Upper lobe of right lung (tissue), 1 donor: ENCODE measurements at regions not wholly inside any gene's neighbourhood (a gene's known extent, or its start where the extent isn't known, plus 50 kb on each side); places are given as distances from the start of the nearest gene placed in this dataset.

ENCODE experiments used
- ATAC-seq: fragments of 200-7000 bp; cut with Tn5 transposase; one replicate; pipeline ENCODE4 v1.9.1; 2020; ENCODE audit warnings: mild to moderate bottlenecking, moderate library complexity
- DNase-seq: peaks from one replicate; pipeline ENCODE4 v3.0.0-alpha.2; 2020
- H3K27ac ChIP-seq: fragments of 200-600 bp; one replicate; pipeline ENCODE4 v1.8.0; 2022
- H3K27me3 ChIP-seq: fragments of 200-600 bp; one replicate; pipeline ENCODE4 v1.8.0; 2022; ENCODE audit warnings: mild to moderate bottlenecking
- H3K36me3 ChIP-seq: fragments of 200-600 bp; one replicate; pipeline ENCODE4 v1.8.0; 2022
- H3K4me1 ChIP-seq: fragments of 200-600 bp; one replicate; pipeline ENCODE4 v1.8.0; 2022
- H3K4me3 ChIP-seq: fragments of 200-600 bp; one replicate; pipeline ENCODE4 v1.8.0; 2022; ENCODE audit warnings: mild to moderate bottlenecking
- H3K9me3 ChIP-seq: fragments of 200-600 bp; one replicate; pipeline ENCODE4 v1.8.0; 2022
- intact Hi-C: fragments of 100-400 bp; cut with DNase I; formaldehyde crosslinking; loops from one replicate; pipeline ENCODE4 v1.11.0; 2022
- TF ChIP-seq, protein P1 (sequence below): fragments of 200-600 bp; IDR thresholded peaks from one replicate; pipeline ENCODE4 v1.8.0; 2022; ENCODE audit warnings: antibody characterized with exemption
- donor health status: DM: no; HTN: yes; CAD: no; lungs with severe emphysema.

DNA sequence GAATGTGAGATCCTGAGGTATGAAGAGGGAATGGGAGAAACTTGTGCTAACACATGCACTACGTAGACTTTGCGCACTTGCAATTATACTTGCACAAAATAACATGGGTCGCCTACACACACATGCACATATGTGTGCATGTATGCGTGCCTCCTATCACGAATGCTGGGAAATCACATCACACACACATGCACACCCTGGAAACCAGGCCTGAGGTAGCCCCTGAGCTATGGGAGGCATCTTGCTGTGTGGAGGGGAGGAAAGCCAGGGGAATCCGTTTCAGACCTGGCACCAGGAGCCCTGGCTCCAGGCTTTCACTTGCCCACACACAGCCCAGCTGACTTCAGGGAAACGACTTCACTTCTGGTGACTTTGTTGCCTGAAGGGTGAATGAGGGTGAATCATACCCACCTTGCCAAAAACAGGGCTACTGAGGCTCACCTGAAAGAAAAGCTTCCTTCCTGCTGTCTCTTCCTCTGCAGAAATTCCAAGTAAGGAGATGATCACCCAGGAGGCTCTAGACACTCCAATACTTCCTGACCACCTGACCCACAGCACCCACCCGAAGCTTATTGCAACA, 136.0 kb upstream of the NGF start:
- intact Hi-C loops, result no loop called here
- no peaks in the 10 kb centered on the region for H3K36me3 ChIP-seq
- ATAC-seq (no peak), DNase-seq (no peak)
- H3K27me3 ChIP-seq, result no peaks in the 10 kb centered on the region
- H3K4me1 ChIP-seq, result no peaks in the 10 kb centered on the region
- no peaks in the 10 kb centered on the region for H3K9me3 ChIP-seq
- TF ChIP-seq, protein P1, sequence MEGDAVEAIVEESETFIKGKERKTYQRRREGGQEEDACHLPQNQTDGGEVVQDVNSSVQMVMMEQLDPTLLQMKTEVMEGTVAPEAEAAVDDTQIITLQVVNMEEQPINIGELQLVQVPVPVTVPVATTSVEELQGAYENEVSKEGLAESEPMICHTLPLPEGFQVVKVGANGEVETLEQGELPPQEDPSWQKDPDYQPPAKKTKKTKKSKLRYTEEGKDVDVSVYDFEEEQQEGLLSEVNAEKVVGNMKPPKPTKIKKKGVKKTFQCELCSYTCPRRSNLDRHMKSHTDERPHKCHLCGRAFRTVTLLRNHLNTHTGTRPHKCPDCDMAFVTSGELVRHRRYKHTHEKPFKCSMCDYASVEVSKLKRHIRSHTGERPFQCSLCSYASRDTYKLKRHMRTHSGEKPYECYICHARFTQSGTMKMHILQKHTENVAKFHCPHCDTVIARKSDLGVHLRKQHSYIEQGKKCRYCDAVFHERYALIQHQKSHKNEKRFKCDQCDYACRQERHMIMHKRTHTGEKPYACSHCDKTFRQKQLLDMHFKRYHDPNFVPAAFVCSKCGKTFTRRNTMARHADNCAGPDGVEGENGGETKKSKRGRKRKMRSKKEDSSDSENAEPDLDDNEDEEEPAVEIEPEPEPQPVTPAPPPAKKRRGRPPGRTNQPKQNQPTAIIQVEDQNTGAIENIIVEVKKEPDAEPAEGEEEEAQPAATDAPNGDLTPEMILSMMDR, result no peak
- no peak overlapping the region for H3K4me3 ChIP-seq
- H3K27ac ChIP-seq, result no peak overlapping the region

- Histone ChIP-seq H3K27ac (no peak overlapping the region), H3K4me1 (no peaks in the 10 kb centered on the region), H3K4me3 (no peak overlapping the region), H3K27me3 (no peaks in the 10 kb centered on the region), H3K36me3 (no peaks in the 10 kb centered on the region), H3K9me3 (no peaks in the 10 kb centered on the region)
- ATAC-seq, result peak; percentile 85
- DNase-seq, result peak; percentile 76
- intact Hi-C loops, result no loop called here
- TF ChIP-seq, protein P1, result peak; percentile 85
Measured at GRCh38 chr1:115469703-115470476, 131.8 kb upstream of the NGF start.

- no peak for ATAC-seq
- TF ChIP-seq, protein P1, result no peak
Measured at GRCh38 chr1:115467790-115468189, 129.7 kb upstream of the NGF start.

GRCh38 chr1:115467196-115467595, 129.1 kb upstream of the NGF start:
- H3K4me1 ChIP-seq, result no peaks in the 10 kb centered on the region
- DNase-seq, result no peak
- TF ChIP-seq, protein P1, result no peak

More at GRCh38 chr1:115467790-115468189, 129.7 kb upstream of the NGF start:
- H3K4me1 ChIP-seq, result no peaks in the 10 kb centered on the region
- H3K27ac ChIP-seq, result no peak overlapping the region
- no peaks in the 10 kb centered on the region for H3K27me3 ChIP-seq
- H3K36me3 ChIP-seq, result no peaks in the 10 kb centered on the region
- no peak for DNase-seq
- H3K4me3 ChIP-seq, result no peak overlapping the region
- intact Hi-C loops, result no loop called here
- H3K9me3 ChIP-seq, result no peaks in the 10 kb centered on the region

DNA sequence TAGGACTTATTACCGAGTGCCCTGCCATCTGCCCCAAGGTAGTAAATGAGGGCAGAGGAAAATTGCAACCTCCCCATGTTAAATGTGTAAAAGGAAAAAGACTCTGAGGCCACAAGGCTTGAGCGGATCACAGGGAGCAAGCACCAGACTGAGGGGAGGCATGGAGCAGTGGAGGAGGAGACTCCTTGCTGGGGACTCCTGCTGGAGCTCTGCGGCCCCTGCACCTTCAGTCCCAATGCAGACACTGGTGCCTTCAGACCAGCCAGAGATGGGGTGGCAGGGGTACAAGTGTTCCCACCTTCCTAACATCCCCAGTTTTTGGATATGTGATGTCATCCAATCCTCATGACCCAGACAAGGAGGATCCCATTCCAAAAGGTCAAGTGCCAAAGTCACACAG, 128.4 kb upstream of the NGF start:
- Histone ChIP-seq H3K4me1 (no peaks in the 10 kb centered on the region), H3K9me3 (no peaks in the 10 kb centered on the region), H3K27ac (no peak overlapping the region), H3K4me3 (no peak overlapping the region), H3K36me3 (no peaks in the 10 kb centered on the region), H3K27me3 (no peaks in the 10 kb centered on the region)
- DNase-seq (no peak), ATAC-seq (no peak)
- intact Hi-C loops, result no loop called here
- TF ChIP-seq, protein P1, result no peak

More at GRCh38 chr1:115467196-115467595, 129.1 kb upstream of the NGF start:
- H3K4me3 ChIP-seq, result no peak overlapping the region
- ATAC-seq, result no peak
- no peaks in the 10 kb centered on the region for H3K9me3 ChIP-seq
- H3K36me3 ChIP-seq, result no peaks in the 10 kb centered on the region
- no peaks in the 10 kb centered on the region for H3K27me3 ChIP-seq
- intact Hi-C loops, result no loop called here
- no peak overlapping the region for H3K27ac ChIP-seq
